Limb (tissue), 2 donors: ENCODE measurements at regions not wholly inside any gene's neighbourhood (a gene's known extent, or its start where the extent isn't known, plus 50 kb on each side); places are given as distances from the start of the nearest gene placed in this dataset.

Experiments
- DNase-seq, 2 donors: peaks; one replicate each; pipeline ENCODE4 v3.0.0-alpha.2; 2016; ENCODE audit errors: extremely low spot score in 2 of 2

DNA sequence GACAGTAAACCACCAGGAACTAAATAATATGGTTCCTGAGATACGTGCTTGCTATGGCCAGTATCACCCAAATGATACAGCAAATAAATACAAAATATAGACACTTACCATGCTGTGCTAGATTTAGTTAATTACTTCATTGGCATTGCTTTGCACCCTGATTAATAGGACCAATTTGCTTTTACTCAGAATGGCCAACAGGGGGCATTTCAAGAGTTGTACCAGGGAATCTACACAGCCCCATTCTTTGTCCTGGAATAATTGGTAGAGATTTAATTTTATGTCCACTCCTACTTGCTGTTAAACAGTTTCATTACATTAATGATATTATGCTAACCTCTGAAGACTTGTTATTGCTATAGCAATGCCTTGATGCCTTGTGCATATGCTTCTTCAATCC lies 280.8 kb downstream of the RERGL start:
- DNase-seq: no peak

DNA sequence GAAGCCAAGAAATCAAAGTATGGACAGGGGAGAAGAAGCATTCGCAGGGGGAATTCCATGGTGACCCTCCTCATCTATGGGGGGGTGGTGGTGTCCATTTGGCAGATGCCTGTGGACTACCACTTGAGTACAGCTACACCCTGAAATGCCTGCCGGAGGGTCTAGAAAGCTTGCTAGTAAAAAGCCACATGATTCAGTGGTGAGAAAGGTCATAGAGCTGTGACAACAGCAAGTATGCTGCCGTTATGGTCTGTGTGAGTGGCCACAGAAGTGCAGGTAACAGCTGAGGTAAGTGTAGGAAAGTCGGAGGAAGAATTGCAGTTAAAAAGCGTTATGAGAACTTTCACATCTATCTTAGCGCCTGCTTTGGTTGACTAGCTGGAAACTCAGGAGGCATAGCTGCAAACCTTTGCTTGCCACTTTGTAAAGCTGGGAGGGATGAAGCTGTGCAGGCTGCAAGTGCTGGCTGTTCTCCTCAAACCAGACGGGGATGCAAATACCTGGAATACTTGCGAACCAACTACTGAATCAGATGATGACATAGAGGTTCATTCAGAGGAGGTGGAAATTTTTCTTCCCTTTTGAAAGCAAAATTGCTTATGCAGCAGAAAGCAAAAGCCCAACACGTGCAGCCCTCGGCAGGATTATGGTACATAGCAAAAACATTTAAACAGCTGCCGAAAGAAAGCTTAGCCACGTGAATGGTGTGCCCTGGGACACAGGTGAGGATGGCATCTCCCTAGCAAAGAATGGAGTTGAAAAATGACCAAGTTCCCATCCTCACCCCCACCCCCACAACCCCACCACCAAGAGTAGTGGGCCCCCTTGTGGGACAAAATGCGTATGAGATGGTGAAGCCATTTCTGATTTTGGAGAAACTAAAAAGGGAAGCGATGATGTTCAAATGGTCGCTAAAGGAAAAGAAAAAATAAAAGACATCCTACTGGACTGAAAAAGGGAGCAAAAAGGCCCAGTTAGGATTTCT lies 287.0 kb downstream of the RERGL start:
- no peak for DNase-seq

DNA sequence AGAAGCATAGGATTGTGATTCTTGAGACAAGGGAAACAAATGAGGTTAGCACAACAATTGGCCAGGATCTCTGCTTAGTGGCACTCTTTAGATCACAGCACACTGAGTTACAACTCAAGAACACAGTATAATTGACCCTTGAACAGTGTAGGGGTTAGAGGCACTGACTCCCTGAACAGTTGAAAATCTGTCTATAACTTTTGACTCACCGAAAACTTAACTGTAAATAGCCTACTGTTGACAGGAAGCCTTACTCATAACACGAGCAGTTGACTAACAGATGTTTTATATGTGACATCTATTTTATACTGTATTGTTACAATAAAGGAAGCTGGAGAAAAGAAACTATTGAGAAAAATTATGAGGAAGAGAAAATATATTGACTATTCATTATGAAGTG lies 296.1 kb downstream of the RERGL start:
- DNase-seq: no peak

DNA sequence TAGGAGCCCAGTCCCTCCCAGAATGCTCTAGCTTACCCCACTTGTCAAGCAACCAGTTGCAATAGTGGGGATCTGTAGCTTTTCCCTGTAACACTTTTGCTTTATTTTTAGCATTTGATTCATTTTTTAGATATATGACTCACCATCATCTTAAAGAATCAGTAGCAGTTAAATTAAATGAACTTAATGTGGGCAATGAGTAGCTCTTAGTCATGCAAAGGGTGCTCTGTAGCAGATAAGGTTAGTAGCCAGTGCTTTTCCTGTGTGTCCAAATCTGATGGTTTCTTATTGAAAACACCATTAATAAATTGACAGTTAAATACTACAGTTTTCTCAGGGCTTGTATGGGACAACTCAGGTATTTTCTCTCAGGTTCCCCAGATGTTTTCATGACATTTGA lies 311.8 kb downstream of the RERGL start:
- DNase-seq: no peak

DNA sequence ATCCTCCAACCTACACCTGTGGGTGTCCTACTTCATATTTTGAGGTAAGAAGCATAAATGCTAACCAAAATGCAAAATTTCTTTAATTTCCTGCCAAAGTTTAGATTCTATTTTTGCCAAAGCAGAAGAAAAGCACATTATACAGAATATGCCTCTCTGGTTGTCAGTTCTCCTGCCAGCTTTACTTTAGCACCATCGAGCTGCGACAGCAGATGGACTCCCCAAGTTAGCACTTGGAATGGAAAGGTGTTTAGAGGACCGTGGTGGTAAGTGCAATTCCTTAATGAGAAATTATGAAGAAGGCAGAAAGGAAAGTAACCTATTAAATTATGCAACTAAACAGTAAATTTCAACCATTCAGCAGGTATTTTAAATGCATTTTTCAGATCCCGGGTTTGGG lies 326.6 kb downstream of the RERGL start:
- DNase-seq: no peak

DNA sequence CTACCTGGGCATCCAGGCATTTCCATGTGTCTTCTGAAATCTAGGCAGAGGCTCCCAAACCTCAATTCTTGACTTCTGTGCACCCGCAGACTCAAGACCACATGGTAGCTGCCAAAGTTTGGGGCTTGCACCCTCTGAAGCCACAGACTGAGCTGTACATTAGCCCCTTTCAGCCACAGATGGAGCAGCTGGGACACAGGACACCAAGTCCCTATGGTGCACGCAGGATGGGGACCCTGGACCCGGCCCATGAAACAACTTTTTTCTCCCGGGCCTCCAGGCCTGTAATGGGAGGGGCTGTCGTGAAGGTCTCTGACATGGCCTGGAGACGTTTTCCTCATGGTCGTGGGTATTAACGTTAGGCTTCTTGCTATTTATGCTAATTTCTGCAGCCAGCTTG lies 330.0 kb downstream of the RERGL start:
- DNase-seq: no peak
